K562 (cell line): ENCODE measurements at regions not wholly inside any gene's neighbourhood (a gene's known extent, or its start where the extent isn't known, plus 50 kb on each side); places are given as distances from the start of the nearest gene placed in this dataset.

Source experiments
- BRCA1 ChIP-seq, 2 experiments: fragments of 450-650 bp in 1 of 2; sonication (generic) in 1 of 2; formaldehyde crosslinking in 1 of 2; IDR thresholded peaks; 2 replicates each; pipeline versions ENCODE4 v1.5.0 to v1.6.1; 2017 to 2020; ENCODE audit warnings: mild to moderate bottlenecking in 1 of 2, missing genetic modification reagents in 1 of 2
- MXI1 ChIP-seq: IDR thresholded peaks from 2 replicates; pipeline ENCODE4 v1.6.1; 2011; ENCODE audit warnings: low read depth, mild to moderate bottlenecking, improper control_type of control experiment, low read length
- RAD21 ChIP-seq, 2 experiments: fragments of 250-450 bp in 1 of 2; fragments of 450-650 bp in 1 of 2; sonication (Bioruptor Pico) in 1 of 2; formaldehyde crosslinking in 1 of 2; IDR thresholded peaks in 1 of 2; conservative IDR thresholded peaks in 1 of 2; 2 replicates each; pipeline versions ENCODE4 v1.4.0 to v1.8.0; 2020 to 2022; ENCODE audit warnings: mild to moderate bottlenecking in 2 of 2, moderate library complexity in 1 of 2
- YY1 ChIP-seq, 3 experiments: IDR thresholded peaks; 2 replicates each; pipeline ENCODE4 v1.6.1; 2011; ENCODE audit warnings: low read length in 2 of 3, mild to moderate bottlenecking in 2 of 3, moderate library complexity in 2 of 3, borderline replicate concordance in 1 of 3, control low read depth in 1 of 3, low read depth in 1 of 3; ENCODE audit not compliant: insufficient read depth in 3 of 3, insufficient replicate concordance in 2 of 3, control insufficient read depth in 1 of 3, insufficient read length in 1 of 3; ENCODE audit errors: extremely low read depth in 1 of 3
- ZBTB17 ChIP-seq: fragments of 450-650 bp; formaldehyde crosslinking; IDR thresholded peaks from 2 replicates; pipeline ENCODE4 v1.4.0; 2020; ENCODE audit warnings: mild to moderate bottlenecking
- ZNF561 ChIP-seq: fragments of 450-650 bp; formaldehyde crosslinking; conservative IDR thresholded peaks from 2 replicates; pipeline ENCODE4 v1.4.0; 2020; ENCODE audit warnings: mild to moderate bottlenecking, moderate library complexity
- ZNF592 ChIP-seq: fragments of 450-650 bp; IDR thresholded peaks from 2 replicates; pipeline ENCODE4 v1.6.1; 2017; ENCODE audit warnings: antibody characterized with exemption, mild to moderate bottlenecking
- TF ChIP-seq, protein P1 (sequence below): sonication (generic); formaldehyde crosslinking; IDR thresholded peaks from 2 replicates; pipeline ENCODE4 v1.8.1; 2023; ENCODE audit warnings: mild to moderate bottlenecking, missing genetic modification reagents
- TF ChIP-seq, protein P2 (sequence below): fragments of 250-450 bp; sonication (Bioruptor Pico); IDR thresholded peaks from 2 replicates; pipeline ENCODE4 v1.4.0; 2020
- TF ChIP-seq, protein P3 (sequence below), 3 experiments: IDR thresholded peaks in 2 of 3; conservative IDR thresholded peaks in 1 of 3; 2 replicates each; pipeline ENCODE4 v1.5.1; 2011 to 2012; ENCODE audit warnings: low read length in 3 of 3, mild to moderate bottlenecking in 3 of 3, control low read depth in 2 of 3, improper control_type of control experiment in 1 of 3, inconsistent platforms in 1 of 3, low read depth in 1 of 3, mixed read lengths in 1 of 3, moderate library complexity in 1 of 3; ENCODE audit not compliant: insufficient read depth in 2 of 3

GRCh38 chr2:224283466-224283965 is 118.4 kb downstream of the FAM124B start:
- TF ChIP-seq BRCA1 (IDR thresholded peaks at IDR 0.05) (no peak), BRCA1 (CRISPR knock-in tag; IDR thresholded peaks at IDR 0.05) (no peak), ZNF561 (CRISPR knock-in tag) (no peak), RAD21 (CRISPR knock-in tag; conservative IDR thresholded peaks at IDR 0.05 in 1 of 2, IDR thresholded peaks at IDR 0.05 in 1 of 2) (no peak), MXI1 (no peak), YY1 (IDR thresholded peaks at IDR 0.05; ENCODE audit: borderline replicate concordance in 1 of 3, control insufficient read depth in 1 of 3, extremely low read depth in 1 of 3, insufficient read depth in 3 of 3, insufficient read length in 1 of 3, insufficient replicate concordance in 2 of 3, low read depth in 1 of 3, low read length in 2 of 3) (no peak), ZBTB17 (CRISPR knock-in tag) (no peak), ZNF592 (no peak)
- TF ChIP-seq, protein P1, sequence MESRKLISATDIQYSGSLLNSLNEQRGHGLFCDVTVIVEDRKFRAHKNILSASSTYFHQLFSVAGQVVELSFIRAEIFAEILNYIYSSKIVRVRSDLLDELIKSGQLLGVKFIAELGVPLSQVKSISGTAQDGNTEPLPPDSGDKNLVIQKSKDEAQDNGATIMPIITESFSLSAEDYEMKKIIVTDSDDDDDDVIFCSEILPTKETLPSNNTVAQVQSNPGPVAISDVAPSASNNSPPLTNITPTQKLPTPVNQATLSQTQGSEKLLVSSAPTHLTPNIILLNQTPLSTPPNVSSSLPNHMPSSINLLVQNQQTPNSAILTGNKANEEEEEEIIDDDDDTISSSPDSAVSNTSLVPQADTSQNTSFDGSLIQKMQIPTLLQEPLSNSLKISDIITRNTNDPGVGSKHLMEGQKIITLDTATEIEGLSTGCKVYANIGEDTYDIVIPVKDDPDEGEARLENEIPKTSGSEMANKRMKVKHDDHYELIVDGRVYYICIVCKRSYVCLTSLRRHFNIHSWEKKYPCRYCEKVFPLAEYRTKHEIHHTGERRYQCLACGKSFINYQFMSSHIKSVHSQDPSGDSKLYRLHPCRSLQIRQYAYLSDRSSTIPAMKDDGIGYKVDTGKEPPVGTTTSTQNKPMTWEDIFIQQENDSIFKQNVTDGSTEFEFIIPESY (CRISPR knock-in tag) = no peak
- TF ChIP-seq, protein P2, sequence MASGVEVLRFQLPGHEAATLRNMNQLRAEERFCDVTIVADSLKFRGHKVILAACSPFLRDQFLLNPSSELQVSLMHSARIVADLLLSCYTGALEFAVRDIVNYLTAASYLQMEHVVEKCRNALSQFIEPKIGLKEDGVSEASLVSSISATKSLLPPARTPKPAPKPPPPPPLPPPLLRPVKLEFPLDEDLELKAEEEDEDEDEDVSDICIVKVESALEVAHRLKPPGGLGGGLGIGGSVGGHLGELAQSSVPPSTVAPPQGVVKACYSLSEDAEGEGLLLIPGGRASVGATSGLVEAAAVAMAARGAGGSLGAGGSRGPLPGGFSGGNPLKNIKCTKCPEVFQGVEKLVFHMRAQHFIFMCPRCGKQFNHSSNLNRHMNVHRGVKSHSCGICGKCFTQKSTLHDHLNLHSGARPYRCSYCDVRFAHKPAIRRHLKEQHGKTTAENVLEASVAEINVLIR (CRISPR knock-in tag) = no peak
- TF ChIP-seq, protein P3, sequence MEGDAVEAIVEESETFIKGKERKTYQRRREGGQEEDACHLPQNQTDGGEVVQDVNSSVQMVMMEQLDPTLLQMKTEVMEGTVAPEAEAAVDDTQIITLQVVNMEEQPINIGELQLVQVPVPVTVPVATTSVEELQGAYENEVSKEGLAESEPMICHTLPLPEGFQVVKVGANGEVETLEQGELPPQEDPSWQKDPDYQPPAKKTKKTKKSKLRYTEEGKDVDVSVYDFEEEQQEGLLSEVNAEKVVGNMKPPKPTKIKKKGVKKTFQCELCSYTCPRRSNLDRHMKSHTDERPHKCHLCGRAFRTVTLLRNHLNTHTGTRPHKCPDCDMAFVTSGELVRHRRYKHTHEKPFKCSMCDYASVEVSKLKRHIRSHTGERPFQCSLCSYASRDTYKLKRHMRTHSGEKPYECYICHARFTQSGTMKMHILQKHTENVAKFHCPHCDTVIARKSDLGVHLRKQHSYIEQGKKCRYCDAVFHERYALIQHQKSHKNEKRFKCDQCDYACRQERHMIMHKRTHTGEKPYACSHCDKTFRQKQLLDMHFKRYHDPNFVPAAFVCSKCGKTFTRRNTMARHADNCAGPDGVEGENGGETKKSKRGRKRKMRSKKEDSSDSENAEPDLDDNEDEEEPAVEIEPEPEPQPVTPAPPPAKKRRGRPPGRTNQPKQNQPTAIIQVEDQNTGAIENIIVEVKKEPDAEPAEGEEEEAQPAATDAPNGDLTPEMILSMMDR (IDR thresholded peaks at IDR 0.05 in 2 of 3, conservative IDR thresholded peaks at IDR 0.05 in 1 of 3; ENCODE audit: insufficient read depth in 2 of 3, low read depth in 1 of 3, low read length in 3 of 3) = no peak
